Ascending aorta (tissue), 2 donors: ENCODE measurements at regions not wholly inside any gene's neighbourhood (a gene's known extent, or its start where the extent isn't known, plus 50 kb on each side); places are given as distances from the start of the nearest gene placed in this dataset.
"Not testable (repeated sequence)": the region's sequence is repeated elsewhere in the genome, so short reads cannot be mapped to it uniquely, and the experiment has no call there.

Experiments
- DNase-seq, 2 donors: peaks; one replicate each; pipeline ENCODE4 v3.0.0-alpha.2; 2019; ENCODE audit warnings: low spot score in 2 of 2
- H3K27ac ChIP-seq, 2 donors: fragments of 200-600 bp; sonication (generic); one replicate each; pipeline ENCODE4 v1.5.1; 2016 to 2017; ENCODE audit warnings: mild to moderate bottlenecking in 1 of 2
- H3K27me3 ChIP-seq: fragments of 200-600 bp; sonication (generic); one replicate; pipeline ENCODE4 v1.5.1; 2017
- H3K36me3 ChIP-seq, 2 donors: fragments of 200-600 bp; sonication (generic); one replicate each; pipeline ENCODE4 v1.5.1; 2016
- H3K4me1 ChIP-seq, 2 donors: fragments of 200-600 bp; sonication (generic); one replicate each; pipeline ENCODE4 v1.5.1; 2016 to 2017; ENCODE audit warnings: mild to moderate bottlenecking in 1 of 2
- H3K4me3 ChIP-seq, 2 donors: fragments of 200-600 bp; sonication (generic); one replicate each; pipeline ENCODE4 v1.5.1; 2016 to 2017; ENCODE audit warnings: mild to moderate bottlenecking in 1 of 2
- H3K9me3 ChIP-seq, 2 donors: fragments of 200-600 bp; sonication (generic); one replicate each; pipeline ENCODE4 v1.5.1; 2016
- CTCF ChIP-seq, 3 experiments: fragments of 200-600 bp in 2 of 3; fragments of 450-650 bp in 1 of 3; sonication (generic) in 2 of 3; IDR thresholded peaks; one replicate each; pipeline ENCODE4 v1.5.1; 2016 to 2019; ENCODE audit warnings: antibody characterized with exemption in 3 of 3, mild to moderate bottlenecking in 1 of 3, moderate library complexity in 1 of 3
- intact Hi-C: fragments of 100-400 bp; cut with DNase I; formaldehyde crosslinking; loops from one replicate; pipeline ENCODE4 v1.15.1; 2023

- TF ChIP-seq CTCF (IDR thresholded peaks at IDR 0.05): no peak
- no peaks in the 10 kb centered on the region for H3K36me3 ChIP-seq
- intact Hi-C loops: no loop called here
- H3K9me3 ChIP-seq: no peaks in the 10 kb centered on the region
- H3K4me1 ChIP-seq: no peaks in the 10 kb centered on the region
- no peak overlapping the region for H3K4me3 ChIP-seq
- no peaks in the 10 kb centered on the region for H3K27me3 ChIP-seq
- H3K27ac ChIP-seq: no peak overlapping the region
- no peak for DNase-seq
Measured at GRCh38 chr5:158244882-158245281, 385.9 kb upstream of the CLINT1 start.

GRCh38 chr5:158236511-158237335, 377.8 kb upstream of the CLINT1 start:
- intact Hi-C loops: no loop called here
- DNase-seq: no peak
- Histone ChIP-seq H3K36me3 (no peaks in the 10 kb centered on the region), H3K9me3 (no peaks in the 10 kb centered on the region), H3K27ac (no peak overlapping the region), H3K27me3 (no peaks in the 10 kb centered on the region), H3K4me3 (no peak overlapping the region), H3K4me1 (no peaks in the 10 kb centered on the region)
- TF ChIP-seq CTCF (IDR thresholded peaks at IDR 0.05): no peak

- Histone ChIP-seq H3K36me3 (no peaks in the 10 kb centered on the region), H3K27me3 (no peaks in the 10 kb centered on the region), H3K4me3 (no peak overlapping the region), H3K27ac (no peak overlapping the region), H3K4me1 (no peaks in the 10 kb centered on the region), H3K9me3 (no peaks in the 10 kb centered on the region)
- no peak for TF ChIP-seq CTCF (IDR thresholded peaks at IDR 0.05)
- no peak for DNase-seq
- intact Hi-C loops: no loop called here
Measured at GRCh38 chr5:158235159-158235547, 376.2 kb upstream of the CLINT1 start.

- intact Hi-C loops: no loop called here
- H3K27ac ChIP-seq: no peak overlapping the region
- no peaks in the 10 kb centered on the region for H3K4me1 ChIP-seq
- DNase-seq: no peak
- TF ChIP-seq CTCF (IDR thresholded peaks at IDR 0.05): no peak
- H3K36me3 ChIP-seq: no peaks in the 10 kb centered on the region
- H3K9me3 ChIP-seq: no peaks in the 10 kb centered on the region
- H3K4me3 ChIP-seq: no peak overlapping the region
- H3K27me3 ChIP-seq: no peaks in the 10 kb centered on the region
Measured at GRCh38 chr5:158234323-158235158, 375.6 kb upstream of the CLINT1 start.

- no peak for DNase-seq
- no peaks in the 10 kb centered on the region for H3K36me3 ChIP-seq
- no peaks in the 10 kb centered on the region for H3K27me3 ChIP-seq
- H3K27ac ChIP-seq: no peak overlapping the region
- intact Hi-C loops: no loop called here
- H3K4me1 ChIP-seq: no peaks in the 10 kb centered on the region
- no peak overlapping the region for H3K4me3 ChIP-seq
- TF ChIP-seq CTCF (IDR thresholded peaks at IDR 0.05): no peak
- no peaks in the 10 kb centered on the region for H3K9me3 ChIP-seq
Measured at GRCh38 chr5:158233735-158234322, 374.9 kb upstream of the CLINT1 start.

GRCh38 chr5:158227314-158227713, 368.4 kb upstream of the CLINT1 start:
- intact Hi-C loops, H3K36me3 ChIP-seq, H3K27me3 ChIP-seq, H3K4me1 ChIP-seq, H3K4me3 ChIP-seq, H3K27ac ChIP-seq, H3K9me3 ChIP-seq, DNase-seq: not testable (repeated sequence)
